ENCODE measurements at regions not wholly inside any gene's neighbourhood (a gene's known extent, or its start where the extent isn't known, plus 50 kb on each side); places are given as distances from the start of the nearest gene placed in this dataset.

DNA sequence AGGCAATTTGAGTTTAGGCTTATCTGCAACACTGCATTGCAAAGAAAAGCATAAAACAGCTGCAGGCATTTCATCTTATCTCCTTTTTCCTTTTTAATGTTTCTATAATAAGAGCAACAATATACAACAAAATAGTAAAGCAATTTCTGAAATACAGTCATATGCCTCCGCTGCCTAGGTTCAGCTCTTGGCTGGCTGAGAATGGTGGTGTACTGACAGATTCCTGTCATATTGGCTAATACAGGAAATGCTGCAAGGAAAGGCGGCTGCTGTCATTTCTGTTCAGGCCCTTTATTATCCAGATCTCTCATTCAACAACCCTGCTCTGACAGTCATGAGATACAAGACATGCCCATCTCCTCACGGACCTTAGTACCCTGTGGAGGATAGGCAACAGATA lies 677.0 kb downstream of the TAF11L14 start:
- H2AFZ ChIP-seq (ENCODE audit: low read length), result no peak overlapping the region
- no peak for DNase-seq (ENCODE audit: low read depth in 1 of 2, low spot score in 2 of 2)
- H3K4me1 ChIP-seq (replicated peaks in 1 of 4; ENCODE audit: control insufficient read depth in 3 of 4, insufficient read depth in 4 of 4, low read length in 3 of 4), result no peaks in the 10 kb centered on the region
- H2AK5ac ChIP-seq (ENCODE audit: low read depth, low read length), result no peak overlapping the region
- WGBS, 2 experiments (ENCODE audit: extremely low coverage in 1 of 2, insufficient coverage in 1 of 2, insufficient read length in 1 of 2, insufficient replicate concordance in 2 of 2, low coverage in 1 of 2, low lambda C conversion rate in 2 of 2, missing lambda C conversion rate in 1 of 2), result 89% methylated on average over 3 of the region's 3 CpGs; no CpG with 5 or more reads in 1 of the 2 experiments
- no peaks in the 10 kb centered on the region for H3K79me1 ChIP-seq (ENCODE audit: low read depth, low read length)
- H3K27ac ChIP-seq (ENCODE audit: low read depth, low read length), result no peak overlapping the region
- FAIRE-seq, result no peak
- H4K8ac ChIP-seq (ENCODE audit: extremely low read depth, insufficient read depth, low read length), result no peak overlapping the region
- no peak overlapping the region for H3K18ac ChIP-seq (ENCODE audit: extremely low read depth, low read length)
- no peak overlapping the region for H3K4ac ChIP-seq (replicated peaks; ENCODE audit: insufficient read length, low read depth, low read length)
- no peak overlapping the region for H2BK15ac ChIP-seq (ENCODE audit: low read length)
- no peaks in the 10 kb centered on the region for H3K23me2 ChIP-seq (ENCODE audit: low read depth, low read length)
- no peak overlapping the region for H4K5ac ChIP-seq (ENCODE audit: insufficient read length, low read depth, low read length)
- TF ChIP-seq RNF2 (IDR thresholded peaks at IDR 0.05; ENCODE audit: borderline replicate concordance, low read depth, low read length, missing control alignments, poor library complexity, severe bottlenecking) (no peak), CBX5 (IDR thresholded peaks at IDR 0.05; ENCODE audit: low read depth, low read length) (no peak), TBP (IDR thresholded peaks at IDR 0.05; ENCODE audit: low read depth, low read length) (no peak), EZH2 (IDR thresholded peaks at IDR 0.05; ENCODE audit: low read depth, low read length, severe bottlenecking) (no peak), YY1 (IDR thresholded peaks at IDR 0.05; ENCODE audit: low read depth, low read length) (no peak), CREB1 (IDR thresholded peaks at IDR 0.05) (no peak), BACH1 (IDR thresholded peaks at IDR 0.05; ENCODE audit: low read length) (no peak), HDAC6 (IDR thresholded peaks at IDR 0.05; ENCODE audit: low read depth, low read length) (no peak), NANOG (IDR thresholded peaks at IDR 0.05; ENCODE audit: insufficient read depth, low read depth, low read length, poor library complexity, severe bottlenecking) (no peak), CHD2 (IDR thresholded peaks at IDR 0.05; ENCODE audit: low read length) (no peak), POLR2AphosphoS5 (IDR thresholded peaks at IDR 0.05; ENCODE audit: low read depth, low read length) (no peak), JUN (IDR thresholded peaks at IDR 0.05; ENCODE audit: low read depth, low read length) (no peak), CEBPB (IDR thresholded peaks at IDR 0.05; ENCODE audit: low read depth, low read length) (no peak), SP4 (IDR thresholded peaks at IDR 0.05; ENCODE audit: low read length) (no peak), MAX (IDR thresholded peaks at IDR 0.05) (no peak), ATF3 (IDR thresholded peaks at IDR 0.05; ENCODE audit: insufficient read depth, low read depth, low read length) (no peak)
- ChIA-PET POLR2A (ENCODE audit: partially characterized antibody) (no interaction called here), CTCF (ENCODE audit: partially characterized antibody) (no interaction called here)
- no peak overlapping the region for H3K4me2 ChIP-seq (ENCODE audit: insufficient read depth in 1 of 2, low read depth in 2 of 2, low read length in 2 of 2)
- H2BK20ac ChIP-seq (ENCODE audit: low read length), result no peak overlapping the region
- no peak overlapping the region for H3K14ac ChIP-seq (ENCODE audit: insufficient read length)
- no peaks in the 10 kb centered on the region for H4K20me1 ChIP-seq (replicated peaks in 1 of 2; ENCODE audit: control insufficient read depth in 1 of 2, insufficient read depth in 2 of 2, low read length in 2 of 2)
- no peaks in the 10 kb centered on the region for H3K27me3 ChIP-seq (replicated peaks in 1 of 4; ENCODE audit: control insufficient read depth in 3 of 4, extremely low read depth in 1 of 4, insufficient read depth in 3 of 4, low read length in 3 of 4)
- H3K36me3 ChIP-seq (ENCODE audit: control insufficient read depth in 2 of 4, insufficient read depth in 4 of 4, low read length in 3 of 4), result no peaks in the 10 kb centered on the region
- H3K9me3 ChIP-seq (ENCODE audit: insufficient read depth in 2 of 2, low read depth in 1 of 2, low read length in 1 of 2), result peaks cover 0 to 12% of the 10 kb centered on the region in 2 experiments; a peak in 2 of 4 replicates
- H3K4me3 ChIP-seq (ENCODE audit: extremely low read depth in 1 of 4, insufficient read depth in 2 of 4, low read depth in 3 of 4, low read length in 4 of 4), result no peak overlapping the region
- no peak overlapping the region for H3K9ac ChIP-seq (replicated peaks in 1 of 4; ENCODE audit: extremely low read depth in 1 of 4, low read depth in 3 of 4, low read length in 3 of 4)
- H3K79me2 ChIP-seq (ENCODE audit: control insufficient read depth in 1 of 2, insufficient read depth in 2 of 2, low read length in 2 of 2), result no peaks in the 10 kb centered on the region
- H3K56ac ChIP-seq (replicated peaks; ENCODE audit: insufficient read length, low read depth, low read length), result no peak overlapping the region
- H2BK120ac ChIP-seq (replicated peaks; ENCODE audit: low read depth, low read length), result no peak overlapping the region
- no peak overlapping the region for H2BK5ac ChIP-seq (ENCODE audit: low read depth, low read length)
- H4K91ac ChIP-seq (replicated peaks; ENCODE audit: insufficient read length, low read length), result no peak overlapping the region
- no peak overlapping the region for H3K23ac ChIP-seq (ENCODE audit: insufficient read length)
- H2BK12ac ChIP-seq (ENCODE audit: low read depth, low read length), result no peak overlapping the region

All from H1 (cell line).